H9 (cell line): ENCODE measurements at regions not wholly inside any gene's neighbourhood (a gene's known extent, or its start where the extent isn't known, plus 50 kb on each side); places are given as distances from the start of the nearest gene placed in this dataset.
A peak's percentile ranks its signal among the peaks of the same experiment; 100 is the strongest.

Experiments
- DNase-seq: peaks from one replicate; pipeline ENCODE4 v3.0.0-alpha.2; 2017
- H2AFZ ChIP-seq: one replicate; pipeline ENCODE4 v1.6.1; 2013; ENCODE audit warnings: mild to moderate bottlenecking, low read length, control low read depth, moderate library complexity
- H2AK5ac ChIP-seq: 2 replicates; pipeline ENCODE4 v1.6.1; 2013; ENCODE audit warnings: low read length, control low read depth, mixed read lengths; ENCODE audit not compliant: insufficient read length
- H2BK120ac ChIP-seq: one replicate; pipeline ENCODE4 v1.6.1; 2013; ENCODE audit warnings: low read depth, mild to moderate bottlenecking, low read length, control low read depth, inconsistent platforms; ENCODE audit not compliant: poor library complexity, severe bottlenecking
- H2BK12ac ChIP-seq: 2 replicates; pipeline ENCODE4 v1.6.1; 2013; ENCODE audit warnings: low read length, control low read depth, mixed read lengths, low read depth; ENCODE audit not compliant: insufficient read length
- H2BK15ac ChIP-seq: 2 replicates; pipeline ENCODE4 v1.6.1; 2013; ENCODE audit warnings: low read depth, low read length, control low read depth
- H2BK20ac ChIP-seq: one replicate; pipeline ENCODE4 v1.6.1; 2013; ENCODE audit warnings: low read depth, mild to moderate bottlenecking, low read length, control low read depth, inconsistent platforms; ENCODE audit not compliant: poor library complexity, severe bottlenecking
- H2BK5ac ChIP-seq: 2 replicates; pipeline ENCODE4 v1.6.1; 2013; ENCODE audit warnings: low read length, control low read depth, mixed read lengths; ENCODE audit not compliant: insufficient read length
- H3K14ac ChIP-seq: 2 replicates; pipeline ENCODE4 v1.6.1; 2013; ENCODE audit warnings: low read length, control low read depth; ENCODE audit not compliant: insufficient read depth
- H3K18ac ChIP-seq: 2 replicates; pipeline ENCODE4 v1.6.1; 2013; ENCODE audit warnings: low read depth, mild to moderate bottlenecking, mixed read lengths, low read length, control low read depth; ENCODE audit not compliant: insufficient read length
- H3K23ac ChIP-seq: 2 replicates; pipeline ENCODE4 v1.6.1; 2013; ENCODE audit warnings: low read length, control low read depth, mixed read lengths, low read depth; ENCODE audit not compliant: insufficient read length
- H3K23me2 ChIP-seq: 2 replicates; pipeline ENCODE4 v1.6.1; 2013; ENCODE audit warnings: low read depth, mild to moderate bottlenecking, mixed read lengths, low read length, control low read depth; ENCODE audit not compliant: insufficient read length, poor library complexity, severe bottlenecking
- H3K27ac ChIP-seq: 2 replicates; pipeline ENCODE4 v1.5.1; 2013; ENCODE audit warnings: low read length, control low read depth, mixed read lengths, low read depth; ENCODE audit not compliant: insufficient read length
- H3K27me3 ChIP-seq: 2 replicates; pipeline ENCODE4 v1.6.1; 2013; ENCODE audit warnings: low read length, control low read depth, inconsistent platforms; ENCODE audit not compliant: insufficient read depth
- H3K4ac ChIP-seq: 2 replicates; pipeline ENCODE4 v1.6.1; 2013; ENCODE audit warnings: low read depth, mild to moderate bottlenecking, control low read depth, inconsistent platforms, low read length, moderate library complexity
- H3K4me1 ChIP-seq: 2 replicates; pipeline ENCODE4 v1.6.1; 2013; ENCODE audit warnings: low read length, control low read depth, inconsistent platforms; ENCODE audit not compliant: insufficient read depth
- H3K4me2 ChIP-seq: 2 replicates; pipeline ENCODE4 v1.6.1; 2013; ENCODE audit warnings: low read length, control low read depth, mixed read lengths; ENCODE audit not compliant: insufficient read length, insufficient read depth
- H3K56ac ChIP-seq: 2 replicates; pipeline ENCODE4 v1.6.1; 2013; ENCODE audit warnings: low read depth, mild to moderate bottlenecking, mixed read lengths, low read length, control low read depth; ENCODE audit not compliant: insufficient read length
- H3K79me1 ChIP-seq: 2 replicates; pipeline ENCODE4 v1.6.1; 2013; ENCODE audit warnings: low read depth, mild to moderate bottlenecking, moderate library complexity, low read length, control low read depth, inconsistent platforms; ENCODE audit not compliant: insufficient read depth, poor library complexity, severe bottlenecking
- H3K79me2 ChIP-seq: 2 replicates; pipeline ENCODE4 v1.6.1; 2013; ENCODE audit warnings: low read length, control low read depth, inconsistent platforms; ENCODE audit not compliant: insufficient read depth
- H3K9ac ChIP-seq: 2 replicates; pipeline ENCODE4 v1.6.1; 2013; ENCODE audit warnings: low read length, control low read depth, mixed read lengths; ENCODE audit not compliant: insufficient read length; ENCODE audit errors: extremely low read depth
- H3K9me3 ChIP-seq: one replicate; pipeline ENCODE4 v1.6.1; 2013; ENCODE audit warnings: low read depth, low read length, inconsistent platforms; ENCODE audit not compliant: control insufficient read depth
- H3T11ph ChIP-seq: one replicate; pipeline ENCODE4 v1.6.1; 2013; ENCODE audit warnings: mild to moderate bottlenecking, low read length, control low read depth, inconsistent platforms
- H4K20me1 ChIP-seq: one replicate; pipeline ENCODE4 v1.6.1; 2013; ENCODE audit not compliant: control insufficient read depth, insufficient read length, insufficient read depth
- H4K5ac ChIP-seq: 2 replicates; pipeline ENCODE4 v1.6.1; 2013; ENCODE audit warnings: low read depth, mild to moderate bottlenecking, mixed read lengths, low read length, control low read depth; ENCODE audit not compliant: insufficient read length
- H4K8ac ChIP-seq: replicated peaks from 2 replicates; pipeline ENCODE4 v1.6.1; 2013; ENCODE audit warnings: low read length, control low read depth, mixed read lengths, low read depth; ENCODE audit not compliant: insufficient read length
- H4K91ac ChIP-seq: 2 replicates; pipeline ENCODE4 v1.6.1; 2013; ENCODE audit warnings: low read depth, mild to moderate bottlenecking, moderate library complexity, mixed read lengths, low read length, control low read depth; ENCODE audit not compliant: insufficient read length
- H3K27ac Mint-ChIP-seq, 3 experiments: 2 replicates in 2 of 3; 3 replicates in 1 of 3; pipeline ENCODE4 v1.8.0; 2020 to 2021; ENCODE audit warnings: mixed read lengths in 3 of 3, mild to moderate bottlenecking in 1 of 3, moderate library complexity in 1 of 3
- H3K27me3 Mint-ChIP-seq: 2 replicates; pipeline ENCODE4 v1.8.0; 2021; ENCODE audit warnings: low read depth, mild to moderate bottlenecking, moderate library complexity, mixed read lengths
- H3K36me3 Mint-ChIP-seq, 3 experiments: 2 replicates in 2 of 3; 3 replicates in 1 of 3; pipeline ENCODE4 v1.8.0; 2020 to 2021; ENCODE audit warnings: low read depth in 3 of 3, mixed read lengths in 3 of 3; ENCODE audit not compliant: insufficient read depth in 1 of 3
- H3K4me1 Mint-ChIP-seq, 2 experiments: 2 replicates each; pipeline ENCODE4 v1.8.0; 2020; ENCODE audit warnings: mixed read lengths in 2 of 2
- H3K4me3 Mint-ChIP-seq, 2 experiments: 2 replicates in 1 of 2; 3 replicates in 1 of 2; pipeline ENCODE4 v1.8.0; 2020 to 2021; ENCODE audit warnings: mild to moderate bottlenecking in 2 of 2, mixed read lengths in 2 of 2, moderate library complexity in 1 of 2
- H3K9me3 Mint-ChIP-seq, 2 experiments: 2 replicates in 1 of 2; 3 replicates in 1 of 2; pipeline ENCODE4 v1.8.0; 2020; ENCODE audit warnings: mild to moderate bottlenecking in 2 of 2, mixed read lengths in 2 of 2, moderate library complexity in 1 of 2
- WGBS: extraction: QIAGEN DNeasy Blood & Tissue Kit; methylation state at CpG from one replicate; pipeline ENCODE4 v1.1.7; 2013; ENCODE audit warnings: missing lambda C conversion rate, low lambda C conversion rate, mixed read lengths; ENCODE audit not compliant: insufficient read length; ENCODE audit errors: extremely low coverage; 5-methylcytosine and 5-hydroxymethylcytosine counted together
- TF ChIP-seq, protein P1 (sequence below): fragments of 200-600 bp; sonication (generic); conservative IDR thresholded peaks from 3 replicates; pipeline ENCODE4 v1.8.0; 2021; ENCODE audit warnings: antibody characterized with exemption, mild to moderate bottlenecking

GRCh38 chr2:14746133-14746532 lies 113.6 kb downstream of the LRATD1 start:
- Histone ChIP-seq H3K4me1 (no peaks in the 10 kb centered on the region), H4K91ac (no peak overlapping the region), H3K14ac (no peak overlapping the region), H4K5ac (peak overlapping the region; percentile 13), H3K56ac (no peak overlapping the region), H2AFZ (no peak overlapping the region), H2BK15ac (no peak overlapping the region), H4K8ac (peak overlapping the region; percentile 22), H4K20me1 (no peaks in the 10 kb centered on the region), H2BK120ac (no peak overlapping the region), H2AK5ac (no peak overlapping the region), H3K18ac (no peak overlapping the region), H3K23ac (no peak overlapping the region), H3K9me3 (peaks cover 5% of the 10 kb centered on the region), H3K23me2 (no peaks in the 10 kb centered on the region), H3T11ph (no peak overlapping the region), H3K27me3 (no peaks in the 10 kb centered on the region), H3K79me2 (no peaks in the 10 kb centered on the region), H2BK20ac (no peak overlapping the region), H3K4me2 (no peak overlapping the region), H3K4ac (no peak overlapping the region), H3K79me1 (no peaks in the 10 kb centered on the region), H2BK5ac (no peak overlapping the region), H3K9ac (no peak overlapping the region), H3K27ac (no peak overlapping the region), H2BK12ac (no peak overlapping the region)
- Mint-ChIP-seq H3K36me3 (no peaks in the 10 kb centered on the region), H3K27ac (no peak overlapping the region), H3K4me1 (no peaks in the 10 kb centered on the region), H3K27me3 (no peaks in the 10 kb centered on the region), H3K9me3 (no peaks in the 10 kb centered on the region; a peak in 1 of 5 replicates), H3K4me3 (no peak overlapping the region)
- TF ChIP-seq, protein P1, sequence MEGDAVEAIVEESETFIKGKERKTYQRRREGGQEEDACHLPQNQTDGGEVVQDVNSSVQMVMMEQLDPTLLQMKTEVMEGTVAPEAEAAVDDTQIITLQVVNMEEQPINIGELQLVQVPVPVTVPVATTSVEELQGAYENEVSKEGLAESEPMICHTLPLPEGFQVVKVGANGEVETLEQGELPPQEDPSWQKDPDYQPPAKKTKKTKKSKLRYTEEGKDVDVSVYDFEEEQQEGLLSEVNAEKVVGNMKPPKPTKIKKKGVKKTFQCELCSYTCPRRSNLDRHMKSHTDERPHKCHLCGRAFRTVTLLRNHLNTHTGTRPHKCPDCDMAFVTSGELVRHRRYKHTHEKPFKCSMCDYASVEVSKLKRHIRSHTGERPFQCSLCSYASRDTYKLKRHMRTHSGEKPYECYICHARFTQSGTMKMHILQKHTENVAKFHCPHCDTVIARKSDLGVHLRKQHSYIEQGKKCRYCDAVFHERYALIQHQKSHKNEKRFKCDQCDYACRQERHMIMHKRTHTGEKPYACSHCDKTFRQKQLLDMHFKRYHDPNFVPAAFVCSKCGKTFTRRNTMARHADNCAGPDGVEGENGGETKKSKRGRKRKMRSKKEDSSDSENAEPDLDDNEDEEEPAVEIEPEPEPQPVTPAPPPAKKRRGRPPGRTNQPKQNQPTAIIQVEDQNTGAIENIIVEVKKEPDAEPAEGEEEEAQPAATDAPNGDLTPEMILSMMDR, result no peak
- WGBS, result 100% methylated on average over 5 of the region's 7 CpGs
- no peak for DNase-seq
